ENCODE measurements at regions not wholly inside any gene's neighbourhood (a gene's known extent, or its start where the extent isn't known, plus 50 kb on each side); places are given as distances from the start of the nearest gene placed in this dataset.

DNA sequence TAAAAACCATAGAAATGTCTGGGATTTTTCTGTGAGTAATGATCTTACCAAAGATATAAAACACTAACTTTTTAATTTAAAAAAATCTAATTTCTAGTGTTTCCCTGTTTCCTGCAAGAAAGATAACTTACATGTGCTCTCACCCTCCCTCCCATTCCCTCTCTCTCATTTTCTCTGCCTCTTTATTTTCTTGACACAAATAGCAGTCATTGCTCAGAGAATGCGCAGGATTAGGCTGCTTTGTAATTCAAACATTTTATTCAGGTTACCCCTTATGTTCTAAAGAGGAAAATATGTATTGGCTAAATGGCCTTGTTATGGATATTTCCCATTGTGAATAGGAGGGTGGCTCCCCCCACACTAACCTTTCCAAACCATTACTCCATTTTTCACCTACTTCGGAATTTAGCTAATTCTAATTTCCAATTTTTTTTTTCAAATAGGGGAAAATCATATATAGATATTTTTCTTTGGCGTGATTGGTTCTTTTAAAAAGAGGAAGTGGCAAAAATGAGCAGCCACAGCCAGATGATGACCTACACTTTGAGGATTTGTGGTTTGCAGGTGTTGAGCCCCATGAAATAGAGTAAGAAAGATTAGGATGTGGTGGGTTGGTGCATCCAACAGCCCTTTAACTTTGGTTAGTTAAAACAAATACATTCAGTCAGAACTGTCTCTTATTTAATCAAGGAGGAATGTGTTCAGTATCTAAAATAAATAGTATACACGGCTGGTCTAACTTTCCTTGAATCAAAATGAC, 554.4 kb downstream of the IGSF11 start:
- no peak for DNase-seq (ENCODE audit: low read depth)
- no peak overlapping the region for H3K4me3 ChIP-seq (ENCODE audit: low read depth, low read length)
- no peak for TF ChIP-seq CTCF (conservative IDR thresholded peaks at IDR 0.05; ENCODE audit: low read depth, low read length)

- no peak overlapping the region for H3K4me3 ChIP-seq (ENCODE audit: low read depth, low read length)
- TF ChIP-seq CTCF (conservative IDR thresholded peaks at IDR 0.05; ENCODE audit: low read depth, low read length): no peak
- no peak for DNase-seq (ENCODE audit: low read depth)
Measured at GRCh38 chr3:118485693-118486092, 549.0 kb downstream of the IGSF11 start.

DNA sequence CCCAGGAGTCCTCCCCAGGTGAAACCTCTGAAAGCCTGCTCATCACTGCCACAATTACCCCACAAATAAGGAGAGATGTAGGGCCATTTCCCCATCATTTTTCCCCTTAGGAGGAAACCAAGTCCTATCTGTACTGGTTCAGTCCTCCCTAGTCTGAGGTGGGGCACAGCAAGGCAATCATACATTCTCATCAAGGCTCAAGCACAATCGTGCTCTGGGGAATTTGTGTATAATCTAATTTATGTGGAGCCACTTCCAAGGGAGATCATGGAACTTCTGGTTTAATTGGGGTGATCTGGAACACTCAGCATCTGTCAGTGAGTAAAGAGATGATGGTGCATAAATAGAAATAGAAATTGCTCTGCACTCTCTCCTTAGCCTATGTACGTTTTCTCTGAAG, 546.9 kb downstream of the IGSF11 start:
- TF ChIP-seq CTCF (conservative IDR thresholded peaks at IDR 0.05; ENCODE audit: low read depth, low read length): no peak
- no peak overlapping the region for H3K4me3 ChIP-seq (ENCODE audit: low read depth, low read length)
- no peak for DNase-seq (ENCODE audit: low read depth)

DNA sequence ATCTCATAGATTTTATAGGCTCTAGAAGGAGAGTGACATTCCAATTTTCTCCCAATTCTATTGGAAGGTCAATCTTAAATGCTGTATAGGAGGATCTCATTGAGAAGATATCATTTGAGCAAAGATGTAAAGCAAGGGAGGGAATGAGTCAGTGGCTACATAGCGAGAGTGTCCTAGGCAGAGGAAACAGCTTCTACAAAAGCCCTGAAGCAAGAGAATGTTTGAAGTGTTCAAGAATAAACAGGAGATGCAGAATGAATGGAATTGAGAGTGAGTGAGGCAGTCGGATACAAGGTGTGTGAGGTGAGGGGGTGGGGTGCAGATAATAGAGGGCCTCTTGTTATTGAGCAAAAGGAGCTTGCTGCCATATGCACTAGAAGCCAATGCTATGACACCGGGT, 545.9 kb downstream of the IGSF11 start:
- no peak for DNase-seq (ENCODE audit: low read depth)
- no peak overlapping the region for H3K4me3 ChIP-seq (ENCODE audit: low read depth, low read length)
- no peak for TF ChIP-seq CTCF (conservative IDR thresholded peaks at IDR 0.05; ENCODE audit: low read depth, low read length)

DNA sequence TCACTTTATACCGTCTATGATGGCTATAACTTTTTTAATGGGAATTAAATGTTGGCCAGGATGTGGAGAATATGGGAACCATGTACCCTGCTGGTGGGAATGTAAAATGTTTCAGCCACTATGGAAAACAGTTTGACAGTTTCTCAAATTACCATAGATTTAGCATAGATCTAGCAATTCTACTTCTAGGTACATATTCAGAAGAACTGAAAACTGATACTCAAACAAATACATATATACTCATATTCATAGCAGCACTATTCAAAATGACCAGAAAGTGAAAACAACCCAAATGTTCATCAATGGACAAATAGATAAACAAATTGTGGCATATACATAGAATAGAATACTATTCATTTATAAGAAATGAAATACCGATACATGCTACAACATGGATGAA, 539.4 kb downstream of the IGSF11 start:
- no peak overlapping the region for H3K4me3 ChIP-seq (ENCODE audit: low read depth, low read length)
- TF ChIP-seq CTCF (conservative IDR thresholded peaks at IDR 0.05; ENCODE audit: low read depth, low read length): no peak

DNA sequence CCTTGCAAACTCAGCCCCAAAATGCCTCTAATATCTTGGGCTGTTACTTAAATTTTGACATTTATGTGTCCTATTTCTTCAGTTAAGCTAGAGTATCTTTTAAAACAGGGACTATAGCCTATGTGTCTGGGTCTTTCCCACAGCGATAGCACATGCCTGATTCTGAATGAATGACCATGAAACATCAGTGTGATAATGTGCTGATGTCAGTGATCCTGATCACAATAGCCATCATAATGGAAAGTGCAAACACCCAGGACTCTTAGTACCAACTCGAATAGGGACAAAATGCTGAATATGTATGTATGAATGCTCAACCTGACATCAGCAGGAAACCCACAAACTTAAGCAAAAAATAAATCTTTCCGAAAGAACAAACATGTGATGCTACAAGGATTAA, 537.4 kb downstream of the IGSF11 start:
- TF ChIP-seq CTCF (conservative IDR thresholded peaks at IDR 0.05; ENCODE audit: low read depth, low read length): no peak
- H3K4me3 ChIP-seq (ENCODE audit: low read depth, low read length): no peak overlapping the region

More for the DNA sequence above, 539.4 kb downstream of the IGSF11 start:
- no peak for DNase-seq (ENCODE audit: low read depth)

GRCh38 chr3:118501152-118501551, 533.5 kb downstream of the IGSF11 start:
- no peak for TF ChIP-seq CTCF (conservative IDR thresholded peaks at IDR 0.05; ENCODE audit: low read depth, low read length)
- no peak overlapping the region for H3K4me3 ChIP-seq (ENCODE audit: low read depth, low read length)
- DNase-seq (ENCODE audit: low read depth): no peak

More for the DNA sequence above, 537.4 kb downstream of the IGSF11 start:
- DNase-seq (ENCODE audit: low read depth): no peak

Data from epithelial cell of proximal tubule (primary cell).